ENCODE measurements at regions not wholly inside any gene's neighbourhood (a gene's known extent, or its start where the extent isn't known, plus 50 kb on each side); places are given as distances from the start of the nearest gene placed in this dataset.
"Not testable (repeated sequence)": the region's sequence is repeated elsewhere in the genome, so short reads cannot be mapped to it uniquely, and the experiment has no call there.

- no CpG with 5 or more reads among the region's 9 CpGs for WGBS (ENCODE audit: extremely low coverage, insufficient coverage, low lambda C conversion rate)
- no peak overlapping the region for H3K27ac ChIP-seq (ENCODE audit: low read depth, low read length)
- no peak overlapping the region for H3K4me2 ChIP-seq (ENCODE audit: low read length)
- H3K79me2 ChIP-seq (ENCODE audit: control insufficient read depth, insufficient read depth, low read length): no peaks in the 10 kb centered on the region
- no peak overlapping the region for H3K23ac ChIP-seq (ENCODE audit: low read length)
- no peak overlapping the region for H4K8ac ChIP-seq (ENCODE audit: low read depth, low read length)
- no peak for DNase-seq
- no peaks in the 10 kb centered on the region for H3K4me1 ChIP-seq (ENCODE audit: control insufficient read depth, low read depth, low read length)
- H4K5ac ChIP-seq (ENCODE audit: low read length): no peak overlapping the region
- H2BK5ac ChIP-seq (ENCODE audit: low read length): no peak overlapping the region
- no peak overlapping the region for H3K4ac ChIP-seq (ENCODE audit: low read depth, low read length)
- H3K56ac ChIP-seq (ENCODE audit: low read length): no peak overlapping the region
- no peak overlapping the region for H2AK5ac ChIP-seq (ENCODE audit: low read length)
- H3K9ac ChIP-seq (ENCODE audit: low read length): no peak overlapping the region
- no peak overlapping the region for H2BK15ac ChIP-seq (replicated peaks; ENCODE audit: low read depth)
- no peak overlapping the region for H3K18ac ChIP-seq (ENCODE audit: low read length)
- no peaks in the 10 kb centered on the region for H3K36me3 ChIP-seq (ENCODE audit: control insufficient read depth, insufficient read depth, low read length)
- H2BK120ac ChIP-seq (ENCODE audit: low read depth, low read length): no peak overlapping the region
- no peak overlapping the region for H3K4me3 ChIP-seq (ENCODE audit: low read length)
- peaks cover 13% of the 10 kb centered on the region for H3K27me3 ChIP-seq (ENCODE audit: insufficient read depth, low read length, poor library complexity)
- H3K79me1 ChIP-seq (ENCODE audit: low read length): no peaks in the 10 kb centered on the region
Observed at GRCh38 chr22:22161924-22162851, 82.4 kb upstream of the VPREB1 start.

- not testable (repeated sequence) for H3K56ac ChIP-seq (ENCODE audit: low read length); H2AK5ac ChIP-seq (ENCODE audit: low read length); H2BK15ac ChIP-seq (replicated peaks; ENCODE audit: low read depth); H3K4ac ChIP-seq (ENCODE audit: low read depth, low read length); H2BK5ac ChIP-seq (ENCODE audit: low read length); H4K8ac ChIP-seq (ENCODE audit: low read depth, low read length); H3K4me3 ChIP-seq (ENCODE audit: low read length); H2BK120ac ChIP-seq (ENCODE audit: low read depth, low read length); H3K36me3 ChIP-seq (ENCODE audit: control insufficient read depth, insufficient read depth, low read length); H3K4me1 ChIP-seq (ENCODE audit: control insufficient read depth, low read depth, low read length); H3K79me2 ChIP-seq (ENCODE audit: control insufficient read depth, insufficient read depth, low read length); H3K4me2 ChIP-seq (ENCODE audit: low read length); H3K9ac ChIP-seq (ENCODE audit: low read length); H3K27ac ChIP-seq (ENCODE audit: low read depth, low read length); H3K79me1 ChIP-seq (ENCODE audit: low read length); H4K5ac ChIP-seq (ENCODE audit: low read length); H3K23ac ChIP-seq (ENCODE audit: low read length); DNase-seq; H3K18ac ChIP-seq (ENCODE audit: low read length)
- peaks cover 11% of the 10 kb centered on the region for H3K27me3 ChIP-seq (ENCODE audit: insufficient read depth, low read length, poor library complexity)
- WGBS (ENCODE audit: extremely low coverage, insufficient coverage, low lambda C conversion rate): no CpG with 5 or more reads among the region's 2 CpGs
Observed at GRCh38 chr22:22160768-22161167, 83.8 kb upstream of the VPREB1 start.

- WGBS (ENCODE audit: extremely low coverage, insufficient coverage, low lambda C conversion rate): no CpG with 5 or more reads among the region's 1 CpG
- H3K9ac ChIP-seq (ENCODE audit: low read length): no peak overlapping the region
- H3K23ac ChIP-seq (ENCODE audit: low read length): no peak overlapping the region
- H3K4me1 ChIP-seq (ENCODE audit: control insufficient read depth, low read depth, low read length): no peaks in the 10 kb centered on the region
- no peak overlapping the region for H2BK5ac ChIP-seq (ENCODE audit: low read length)
- no peak for DNase-seq
- no peak overlapping the region for H4K8ac ChIP-seq (ENCODE audit: low read depth, low read length)
- no peak overlapping the region for H2BK15ac ChIP-seq (replicated peaks; ENCODE audit: low read depth)
- peaks cover 10% of the 10 kb centered on the region for H3K27me3 ChIP-seq (ENCODE audit: insufficient read depth, low read length, poor library complexity)
- no peak overlapping the region for H3K18ac ChIP-seq (ENCODE audit: low read length)
- no peak overlapping the region for H3K56ac ChIP-seq (ENCODE audit: low read length)
- no peaks in the 10 kb centered on the region for H3K79me1 ChIP-seq (ENCODE audit: low read length)
- no peak overlapping the region for H2BK120ac ChIP-seq (ENCODE audit: low read depth, low read length)
- no peaks in the 10 kb centered on the region for H3K36me3 ChIP-seq (ENCODE audit: control insufficient read depth, insufficient read depth, low read length)
- H3K79me2 ChIP-seq (ENCODE audit: control insufficient read depth, insufficient read depth, low read length): no peaks in the 10 kb centered on the region
- H2AK5ac ChIP-seq (ENCODE audit: low read length): no peak overlapping the region
- no peak overlapping the region for H3K4me2 ChIP-seq (ENCODE audit: low read length)
- H3K4me3 ChIP-seq (ENCODE audit: low read length): no peak overlapping the region
- no peak overlapping the region for H4K5ac ChIP-seq (ENCODE audit: low read length)
- H3K4ac ChIP-seq (ENCODE audit: low read depth, low read length): no peak overlapping the region
- no peak overlapping the region for H3K27ac ChIP-seq (ENCODE audit: low read depth, low read length)
Observed at GRCh38 chr22:22159384-22159783, 85.2 kb upstream of the VPREB1 start.

GRCh38 chr22:22158965-22159364 lies 85.6 kb upstream of the VPREB1 start:
- Histone ChIP-seq H3K79me1 (ENCODE audit: low read length) (no peaks in the 10 kb centered on the region), H2AK5ac (ENCODE audit: low read length) (no peak overlapping the region), H3K4me2 (ENCODE audit: low read length) (no peak overlapping the region), H4K8ac (ENCODE audit: low read depth, low read length) (no peak overlapping the region), H3K23ac (ENCODE audit: low read length) (no peak overlapping the region), H2BK15ac (replicated peaks; ENCODE audit: low read depth) (no peak overlapping the region), H3K27ac (ENCODE audit: low read depth, low read length) (no peak overlapping the region), H3K18ac (ENCODE audit: low read length) (no peak overlapping the region), H3K9ac (ENCODE audit: low read length) (no peak overlapping the region), H3K4ac (ENCODE audit: low read depth, low read length) (no peak overlapping the region), H3K56ac (ENCODE audit: low read length) (no peak overlapping the region), H3K4me1 (ENCODE audit: control insufficient read depth, low read depth, low read length) (no peaks in the 10 kb centered on the region), H2BK120ac (ENCODE audit: low read depth, low read length) (no peak overlapping the region), H3K4me3 (ENCODE audit: low read length) (no peak overlapping the region), H3K27me3 (ENCODE audit: insufficient read depth, low read length, poor library complexity) (peaks cover 10% of the 10 kb centered on the region), H2BK5ac (ENCODE audit: low read length) (no peak overlapping the region), H3K36me3 (ENCODE audit: control insufficient read depth, insufficient read depth, low read length) (no peaks in the 10 kb centered on the region), H3K79me2 (ENCODE audit: control insufficient read depth, insufficient read depth, low read length) (no peaks in the 10 kb centered on the region), H4K5ac (ENCODE audit: low read length) (no peak overlapping the region)
- WGBS (ENCODE audit: extremely low coverage, insufficient coverage, low lambda C conversion rate): no CpG with 5 or more reads among the region's 3 CpGs
- no peak for DNase-seq

- Histone ChIP-seq H3K4me2 (ENCODE audit: low read length) (no peak overlapping the region), H2BK15ac (replicated peaks; ENCODE audit: low read depth) (no peak overlapping the region), H4K5ac (ENCODE audit: low read length) (no peak overlapping the region), H2BK120ac (ENCODE audit: low read depth, low read length) (no peak overlapping the region), H2BK5ac (ENCODE audit: low read length) (no peak overlapping the region), H3K79me1 (ENCODE audit: low read length) (no peaks in the 10 kb centered on the region), H3K56ac (ENCODE audit: low read length) (no peak overlapping the region), H3K9ac (ENCODE audit: low read length) (no peak overlapping the region), H2AK5ac (ENCODE audit: low read length) (no peak overlapping the region), H3K4me1 (ENCODE audit: control insufficient read depth, low read depth, low read length) (no peaks in the 10 kb centered on the region), H3K4me3 (ENCODE audit: low read length) (no peak overlapping the region), H3K36me3 (ENCODE audit: control insufficient read depth, insufficient read depth, low read length) (no peaks in the 10 kb centered on the region), H3K18ac (ENCODE audit: low read length) (no peak overlapping the region), H3K27ac (ENCODE audit: low read depth, low read length) (no peak overlapping the region), H3K23ac (ENCODE audit: low read length) (no peak overlapping the region), H3K27me3 (ENCODE audit: insufficient read depth, low read length, poor library complexity) (peaks cover 10% of the 10 kb centered on the region), H4K8ac (ENCODE audit: low read depth, low read length) (no peak overlapping the region), H3K4ac (ENCODE audit: low read depth, low read length) (no peak overlapping the region), H3K79me2 (ENCODE audit: control insufficient read depth, insufficient read depth, low read length) (no peaks in the 10 kb centered on the region)
- WGBS (ENCODE audit: extremely low coverage, insufficient coverage, low lambda C conversion rate): no CpG with 5 or more reads among the region's 4 CpGs
- no peak for DNase-seq
Observed at GRCh38 chr22:22158207-22158816, 86.3 kb upstream of the VPREB1 start.
